HG03175 (cell line): ENCODE measurements at regions not wholly inside any gene's neighbourhood (a gene's known extent, or its start where the extent isn't known, plus 50 kb on each side); places are given as distances from the start of the nearest gene placed in this dataset.
"Not testable (repeated sequence)": the region's sequence is repeated elsewhere in the genome, so short reads cannot be mapped to it uniquely, and the experiment has no call there.

Source experiments
- ATAC-seq: cut with Tn5 transposase; IDR thresholded peaks from one replicate; pipeline ENCODE4 v1.9.1; 2021; ENCODE audit warnings: mild to moderate bottlenecking, moderate library complexity; ENCODE audit not compliant: unreplicated experiment

- ATAC-seq = no peak
These were observed 367.7 kb downstream of the PRELID2 start for GRCh38 chr5:145467446-145467845.

- ATAC-seq = no peak
These were observed 368.6 kb downstream of the PRELID2 start for GRCh38 chr5:145466533-145466932.

- ATAC-seq = no peak
These were observed 369.5 kb downstream of the PRELID2 start for GRCh38 chr5:145465474-145466263.

- no peak for ATAC-seq
These were observed 371.0 kb downstream of the PRELID2 start for GRCh38 chr5:145464171-145464570.

GRCh38 chr5:145463634-145464033 lies 371.5 kb downstream of the PRELID2 start:
- ATAC-seq = no peak

GRCh38 chr5:145462525-145462924 lies 372.6 kb downstream of the PRELID2 start:
- ATAC-seq = no peak

GRCh38 chr5:145450286-145450885 lies 384.8 kb downstream of the PRELID2 start:
- ATAC-seq = no peak

GRCh38 chr5:145449794-145450193 lies 385.3 kb downstream of the PRELID2 start:
- ATAC-seq = no peak

GRCh38 chr5:145446875-145447274 lies 388.3 kb downstream of the PRELID2 start:
- ATAC-seq = not testable (repeated sequence)

- ATAC-seq = no peak
These were observed 388.7 kb downstream of the PRELID2 start for GRCh38 chr5:145446412-145446811.

GRCh38 chr5:145445027-145445426 lies 390.1 kb downstream of the PRELID2 start:
- no peak for ATAC-seq

GRCh38 chr5:145443964-145444363 lies 391.2 kb downstream of the PRELID2 start:
- no peak for ATAC-seq

GRCh38 chr5:145443366-145443765 lies 391.8 kb downstream of the PRELID2 start:
- no peak for ATAC-seq

- ATAC-seq = not testable (repeated sequence)
These were observed 392.5 kb downstream of the PRELID2 start for GRCh38 chr5:145442661-145443060.

GRCh38 chr5:145441228-145441627 lies 393.9 kb downstream of the PRELID2 start:
- no peak for ATAC-seq

- ATAC-seq = no peak
These were observed 397.5 kb downstream of the PRELID2 start for GRCh38 chr5:145437627-145438026.

- ATAC-seq = no peak
These were observed 402.1 kb downstream of the PRELID2 start for GRCh38 chr5:145433077-145433476.

- ATAC-seq = no peak
These were observed 406.0 kb downstream of the PRELID2 start for GRCh38 chr5:145429170-145429569.

- peak; percentile 49 for ATAC-seq
These were observed 427.1 kb downstream of the PRELID2 start for GRCh38 chr5:145408048-145408341.

GRCh38 chr5:145407300-145408047 lies 427.7 kb downstream of the PRELID2 start:
- ATAC-seq = peak; percentile 30

GRCh38 chr5:145403992-145404391 lies 431.1 kb downstream of the PRELID2 start:
- ATAC-seq = no peak

- ATAC-seq = no peak
These were observed 438.3 kb downstream of the PRELID2 start for GRCh38 chr5:145396888-145397287.
